Endothelial cell of umbilical vein (primary cell): ENCODE measurements at regions not wholly inside any gene's neighbourhood (a gene's known extent, or its start where the extent isn't known, plus 50 kb on each side); places are given as distances from the start of the nearest gene placed in this dataset.

ENCODE experiments used
- BruUV-seq: library from RNA; stranded (reverse); fragments of 400-500 nt; replicated peaks from 2 replicates; lab custom pipeline; 2021; lab: Mats Ljungman, UMichigan
- CTCF ChIA-PET: fragments of 300-600, 350-600 bp; sonication (Branson Sonifier 250); formaldehyde crosslinking; loops from one replicate; lab custom pipeline; 2021; ENCODE audit warnings: antibody characterized with exemption, inconsistent platforms; lab: Charles Lee
- POLR2A ChIA-PET: fragments of 300-600, 350-600 bp; sonication (Branson Sonifier 250); formaldehyde crosslinking; loops from one replicate; lab custom pipeline; 2021; ENCODE audit warnings: antibody characterized with exemption, inconsistent platforms; lab: Charles Lee
- DNase-seq: peaks from one replicate; pipeline ENCODE4 v3.0.0-alpha.2; 2011; ENCODE audit warnings: low read depth, low spot score
- FAIRE-seq: peaks from 2 replicates; lab custom pipeline; 2011; peaks lifted over from hg19 to GRCh38; lab: Jason Lieb, UNC
- H2AFZ ChIP-seq: 2 replicates; pipeline ENCODE4 v1.6.0; 2012; ENCODE audit warnings: low read depth, low read length, control low read depth, inconsistent platforms
- H3K27ac ChIP-seq: 2 replicates; pipeline ENCODE4 v1.5.1; 2011; ENCODE audit warnings: low read depth, mild to moderate bottlenecking, control low read depth, low read length, moderate library complexity; ENCODE audit not compliant: insufficient read depth
- H3K27me3 ChIP-seq, 2 experiments: 2 replicates each; pipeline versions ENCODE4 v1.6.0 to v1.6.1; 2011; ENCODE audit warnings: low read length in 2 of 2, mixed read lengths in 1 of 2; ENCODE audit not compliant: control insufficient read depth in 2 of 2, insufficient read depth in 2 of 2
- H3K36me3 ChIP-seq, 2 experiments: 2 replicates in 1 of 2; 3 replicates in 1 of 2; pipeline ENCODE4 v1.5.1; 2011; ENCODE audit warnings: low read length in 2 of 2, mild to moderate bottlenecking in 1 of 2, moderate library complexity in 1 of 2; ENCODE audit not compliant: control insufficient read depth in 2 of 2, insufficient read depth in 2 of 2; ENCODE audit errors: extremely low read depth in 1 of 2
- H3K4me1 ChIP-seq: 3 replicates; pipeline ENCODE4 v1.5.1; 2011; ENCODE audit warnings: mild to moderate bottlenecking, low read length; ENCODE audit not compliant: control insufficient read depth, insufficient read depth; ENCODE audit errors: extremely low read depth
- H3K4me2 ChIP-seq: 2 replicates; pipeline ENCODE4 v1.6.1; 2011; ENCODE audit warnings: low read length, control low read depth, mixed read lengths; ENCODE audit not compliant: insufficient read depth
- H3K4me3 ChIP-seq, 3 experiments: fragments of 200-600 bp in 1 of 3; sonication (generic), shearing (Covaris generic) in 1 of 3; replicated peaks in 1 of 3; 2 replicates each; pipeline ENCODE4 v1.5.1; 2011 to 2016; ENCODE audit warnings: control low read depth in 3 of 3, low read length in 3 of 3, mild to moderate bottlenecking in 2 of 3, inconsistent platforms in 1 of 3, low read depth in 1 of 3, moderate library complexity in 1 of 3; ENCODE audit not compliant: insufficient read depth in 1 of 3
- H3K79me2 ChIP-seq: 2 replicates; pipeline ENCODE4 v1.6.0; 2012; ENCODE audit warnings: low read length, inconsistent platforms; ENCODE audit not compliant: control insufficient read depth, insufficient read depth
- H3K9ac ChIP-seq: replicated peaks from 2 replicates; pipeline ENCODE3; 2011; ENCODE audit warnings: low read length, control low read depth; ENCODE audit not compliant: insufficient read depth; ENCODE audit errors: extremely low read depth
- H3K9me1 ChIP-seq: replicated peaks from 3 replicates; pipeline ENCODE4 v1.6.0; 2011; ENCODE audit warnings: mild to moderate bottlenecking, low read length; ENCODE audit not compliant: control insufficient read depth, insufficient read depth; ENCODE audit errors: extremely low read depth
- H3K9me3 ChIP-seq: replicated peaks from 2 replicates; pipeline ENCODE4 v1.5.1; 2012; ENCODE audit warnings: low read length, inconsistent platforms; ENCODE audit not compliant: control insufficient read depth, insufficient read depth
- H4K20me1 ChIP-seq: replicated peaks from 2 replicates; pipeline ENCODE3; 2011; ENCODE audit warnings: mild to moderate bottlenecking, low read length; ENCODE audit not compliant: control insufficient read depth, insufficient read depth; ENCODE audit errors: extremely low read depth
- EZH2 ChIP-seq: IDR thresholded peaks from 2 replicates; pipeline ENCODE4 v1.6.1; 2012; ENCODE audit warnings: borderline replicate concordance, low read depth, mild to moderate bottlenecking, moderate library complexity, low read length, inconsistent platforms; ENCODE audit not compliant: severe bottlenecking
- FOS ChIP-seq: IDR thresholded peaks from 2 replicates; pipeline ENCODE4 v1.6.1; 2011; ENCODE audit warnings: mild to moderate bottlenecking, low read length, moderate library complexity, borderline replicate concordance; ENCODE audit not compliant: insufficient read depth
- GATA2 ChIP-seq: IDR thresholded peaks from 2 replicates; pipeline ENCODE4 v1.7.0; 2011; ENCODE audit warnings: low read depth, mild to moderate bottlenecking, moderate library complexity, mixed read lengths, low read length; ENCODE audit not compliant: insufficient read length, insufficient read depth
- JUN ChIP-seq: IDR thresholded peaks from 2 replicates; pipeline ENCODE4 v1.6.1; 2011; ENCODE audit warnings: borderline replicate concordance, low read depth; ENCODE audit not compliant: insufficient read length, insufficient read depth
- MYC ChIP-seq: IDR thresholded peaks from one replicate; pipeline ENCODE4 v1.6.1; 2011; ENCODE audit warnings: mild to moderate bottlenecking, low read depth, low read length
- POLR2A ChIP-seq: IDR thresholded peaks from 2 replicates; pipeline ENCODE4 v1.6.1; 2012; ENCODE audit warnings: low read depth, mild to moderate bottlenecking, control low read depth, low read length
- POLR2AphosphoS5 ChIP-seq: IDR thresholded peaks from 2 replicates; pipeline ENCODE4 v1.6.1; 2012; ENCODE audit warnings: low read depth, mild to moderate bottlenecking, control low read depth, low read length, moderate library complexity; ENCODE audit not compliant: insufficient read depth
- dilution Hi-C: fragments of 300-500 bp; cut with MboI; formaldehyde crosslinking; loops from one replicate; pipeline ENCODE4 v1.15.0; 2019; ENCODE audit warnings: low sequenced_read_pairs; ENCODE audit not compliant: extremely low pct_ligation_motif_present
- intact Hi-C: fragments of 100-400 bp; cut with micrococcal nuclease; formaldehyde crosslinking; loops from one replicate; pipeline ENCODE4 v1.10.0; 2022
- TF ChIP-seq, protein P1 (sequence below): IDR thresholded peaks from 2 replicates; pipeline ENCODE4 v1.6.1; 2011; ENCODE audit not compliant: insufficient read depth, insufficient read length
- TF ChIP-seq, protein P2 (sequence below), 2 donors: IDR thresholded peaks; 1 replicate in 1 of 2; 2 replicates in 1 of 2; pipeline ENCODE4 v1.5.1; 2011; ENCODE audit warnings: low read length in 2 of 2, mild to moderate bottlenecking in 2 of 2, moderate library complexity in 2 of 2, control low read depth in 1 of 2, inconsistent platforms in 1 of 2, low read depth in 1 of 2; ENCODE audit not compliant: insufficient read depth in 1 of 2; ENCODE audit errors: extremely low read depth in 1 of 2

DNA sequence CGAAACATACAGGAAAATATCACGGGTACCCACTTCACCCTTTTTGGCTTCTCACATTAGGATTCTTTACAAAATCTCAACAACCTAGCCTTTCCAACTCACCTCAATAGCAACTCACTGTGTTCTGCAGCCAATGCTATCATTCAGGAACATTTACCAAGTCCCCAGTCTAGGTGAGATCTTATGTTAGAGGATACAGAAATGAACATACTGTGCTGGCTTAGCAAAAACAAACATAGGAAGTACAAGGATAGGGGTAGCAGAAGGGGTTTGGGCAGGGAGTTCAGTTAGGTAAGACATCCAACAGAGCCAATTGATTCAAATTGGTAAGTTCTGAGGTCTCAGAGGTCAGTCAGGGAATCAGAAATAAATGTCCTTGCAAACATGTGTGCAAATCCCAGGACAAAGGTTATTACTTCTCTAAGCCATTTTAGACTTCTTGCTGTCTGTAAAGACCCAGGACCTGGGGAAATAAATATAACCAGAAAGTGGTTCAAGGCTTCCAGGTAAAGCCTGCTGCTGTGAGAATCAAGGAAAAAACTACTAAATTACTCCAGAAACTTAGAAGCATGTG is 556.3 kb upstream of the CHAC2 start:
- H4K20me1 ChIP-seq = no peaks in the 10 kb centered on the region
- intact Hi-C loops (no loop called here), dilution Hi-C loops (no loop called here)
- H3K9me1 ChIP-seq = no peaks in the 10 kb centered on the region
- no peaks in the 10 kb centered on the region for H3K4me1 ChIP-seq
- no peak for TF ChIP-seq FOS
- TF ChIP-seq, protein P1, sequence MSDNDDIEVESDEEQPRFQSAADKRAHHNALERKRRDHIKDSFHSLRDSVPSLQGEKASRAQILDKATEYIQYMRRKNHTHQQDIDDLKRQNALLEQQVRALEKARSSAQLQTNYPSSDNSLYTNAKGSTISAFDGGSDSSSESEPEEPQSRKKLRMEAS = no peak
- TF ChIP-seq MYC = no peak
- TF ChIP-seq, protein P2, sequence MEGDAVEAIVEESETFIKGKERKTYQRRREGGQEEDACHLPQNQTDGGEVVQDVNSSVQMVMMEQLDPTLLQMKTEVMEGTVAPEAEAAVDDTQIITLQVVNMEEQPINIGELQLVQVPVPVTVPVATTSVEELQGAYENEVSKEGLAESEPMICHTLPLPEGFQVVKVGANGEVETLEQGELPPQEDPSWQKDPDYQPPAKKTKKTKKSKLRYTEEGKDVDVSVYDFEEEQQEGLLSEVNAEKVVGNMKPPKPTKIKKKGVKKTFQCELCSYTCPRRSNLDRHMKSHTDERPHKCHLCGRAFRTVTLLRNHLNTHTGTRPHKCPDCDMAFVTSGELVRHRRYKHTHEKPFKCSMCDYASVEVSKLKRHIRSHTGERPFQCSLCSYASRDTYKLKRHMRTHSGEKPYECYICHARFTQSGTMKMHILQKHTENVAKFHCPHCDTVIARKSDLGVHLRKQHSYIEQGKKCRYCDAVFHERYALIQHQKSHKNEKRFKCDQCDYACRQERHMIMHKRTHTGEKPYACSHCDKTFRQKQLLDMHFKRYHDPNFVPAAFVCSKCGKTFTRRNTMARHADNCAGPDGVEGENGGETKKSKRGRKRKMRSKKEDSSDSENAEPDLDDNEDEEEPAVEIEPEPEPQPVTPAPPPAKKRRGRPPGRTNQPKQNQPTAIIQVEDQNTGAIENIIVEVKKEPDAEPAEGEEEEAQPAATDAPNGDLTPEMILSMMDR (IDR thresholded peaks at IDR 0.05; ENCODE audit: extremely low read depth in 1 of 2, insufficient read depth in 1 of 2, low read depth in 1 of 2, low read length in 2 of 2) = no peak
- no peak for TF ChIP-seq JUN
- no peak for TF ChIP-seq POLR2AphosphoS5
- TF ChIP-seq EZH2 = no peak
- no peak for TF ChIP-seq POLR2A
- TF ChIP-seq GATA2 = no peak
- no peak overlapping the region for H3K4me3 ChIP-seq
- no peak overlapping the region for H2AFZ ChIP-seq
- H3K4me2 ChIP-seq = no peak overlapping the region
- H3K36me3 ChIP-seq = no peaks in the 10 kb centered on the region
- H3K79me2 ChIP-seq = no peaks in the 10 kb centered on the region
- DNase-seq = no peak
- no peaks in the 10 kb centered on the region for H3K9me3 ChIP-seq
- FAIRE-seq = no peak
- BruUV-seq = no TSS peak
- no peak overlapping the region for H3K27ac ChIP-seq
- ChIA-PET CTCF (no interaction called here), POLR2A (no interaction called here)
- no peak overlapping the region for H3K9ac ChIP-seq
- H3K27me3 ChIP-seq = no peaks in the 10 kb centered on the region
